K562 (cell line): ENCODE measurements at regions not wholly inside any gene's neighbourhood (a gene's known extent, or its start where the extent isn't known, plus 50 kb on each side); places are given as distances from the start of the nearest gene placed in this dataset.

Experiments used
- ATAC-seq: fragments of 200-7000 bp; cut with Tn5 transposase; 3 replicates; pipeline ENCODE4 v1.9.1; 2020; ENCODE audit warnings: moderate library complexity
- BruUV-seq: library from RNA; stranded (reverse); fragments of 400-500 nt; replicated peaks from 2 replicates; lab custom pipeline; 2021; lab: Mats Ljungman, UMichigan
- CTCF ChIA-PET: fragments of 300-600 bp; formaldehyde crosslinking; extraction: SDS; loops from one replicate; lab custom pipeline; 2021; ENCODE audit warnings: low intra/inter-chr PET ratio; lab: Yijun Ruan, JAX
- POLR2A ChIA-PET: fragments of 300-600, 350-650 bp; sonication (Branson Sonifier 250); formaldehyde crosslinking; extraction: SDS; loops from one replicate; lab custom pipeline; 2021; ENCODE audit warnings: antibody characterized with exemption, inconsistent platforms; lab: Yijun Ruan, JAX
- DNase-seq, 4 experiments: peaks; one replicate each; pipeline versions ENCODE4 v3.0.0 to v3.0.0-alpha.2; 2011 to 2018; ENCODE audit warnings: low spot score in 3 of 4, mixed read lengths in 3 of 4; ENCODE audit errors: extremely low read depth in 1 of 4
- FAIRE-seq: peaks from 2 replicates; lab custom pipeline; 2011; peaks lifted over from hg19 to GRCh38; lab: Jason Lieb, UNC
- H2AFZ ChIP-seq: 2 replicates; pipeline ENCODE4 v1.6.0; 2011; ENCODE audit warnings: low read depth, low read length, control low read depth, inconsistent platforms
- H3K27ac ChIP-seq: fragments of 200-600 bp; 3 replicates; pipeline ENCODE4 v1.8.0; 2011; ENCODE audit warnings: low read depth, mild to moderate bottlenecking, control low read depth, inconsistent platforms, low read length, moderate library complexity, mixed read lengths; ENCODE audit errors: extremely low read depth
- H3K27me3 ChIP-seq, 2 experiments: fragments of 300-600 bp in 1 of 2; 2 replicates in 1 of 2; 3 replicates in 1 of 2; pipeline versions ENCODE4 v1.6.0 to v1.8.0; 2011; ENCODE audit warnings: inconsistent platforms in 2 of 2, low read length in 2 of 2, mild to moderate bottlenecking in 1 of 2, mixed read lengths in 1 of 2, moderate library complexity in 1 of 2; ENCODE audit not compliant: control insufficient read depth in 2 of 2, insufficient read depth in 2 of 2
- H3K36me3 ChIP-seq: fragments of 300-600 bp; 3 replicates; pipeline ENCODE4 v1.8.0; 2011; ENCODE audit warnings: mild to moderate bottlenecking, low read length, inconsistent platforms; ENCODE audit not compliant: control insufficient read depth, insufficient read depth
- H3K4me1 ChIP-seq, 2 experiments: fragments of 200-600 bp in 1 of 2; replicated peaks in 1 of 2; 2 replicates in 1 of 2; 3 replicates in 1 of 2; pipeline versions ENCODE4 v1.5.1 to v1.8.0; 2011; ENCODE audit warnings: inconsistent platforms in 2 of 2, low read length in 2 of 2, mild to moderate bottlenecking in 1 of 2, mixed read lengths in 1 of 2, moderate library complexity in 1 of 2; ENCODE audit not compliant: control insufficient read depth in 2 of 2, insufficient read depth in 2 of 2
- H3K4me2 ChIP-seq: 2 replicates; pipeline ENCODE4 v1.6.1; 2011; ENCODE audit warnings: low read length, control low read depth, inconsistent platforms, mixed read lengths; ENCODE audit not compliant: insufficient read depth
- H3K4me3 ChIP-seq: fragments of 200-600 bp; sonication (generic), shearing (Covaris generic); 2 replicates; pipeline ENCODE4 v1.5.1; 2016; ENCODE audit warnings: control low read depth, inconsistent platforms
- H3K79me2 ChIP-seq: fragments of 200-600 bp; 3 replicates; pipeline ENCODE4 v1.8.0; 2011; ENCODE audit warnings: low read length, inconsistent platforms; ENCODE audit not compliant: control insufficient read depth, insufficient read depth
- H3K9ac ChIP-seq, 2 experiments: 2 replicates each; pipeline versions ENCODE4 v1.6.0 to v1.6.1; 2011; ENCODE audit warnings: low read depth in 2 of 2, low read length in 2 of 2, control low read depth in 1 of 2, inconsistent platforms in 1 of 2, mild to moderate bottlenecking in 1 of 2, mixed read lengths in 1 of 2; ENCODE audit not compliant: insufficient read depth in 1 of 2
- H3K9me1 ChIP-seq: one replicate; pipeline ENCODE4 v1.6.0; 2011; ENCODE audit warnings: inconsistent platforms, mild to moderate bottlenecking, low read length, moderate library complexity; ENCODE audit not compliant: control insufficient read depth, insufficient read depth
- H3K9me3 ChIP-seq: replicated peaks from 2 replicates; pipeline ENCODE4 v1.5.1; 2011; ENCODE audit warnings: low read depth, low read length, inconsistent platforms; ENCODE audit not compliant: control insufficient read depth, insufficient read depth
- H4K20me1 ChIP-seq: replicated peaks from 2 replicates; pipeline ENCODE4 v1.6.1; 2011; ENCODE audit warnings: low read length, inconsistent platforms, mixed read lengths; ENCODE audit not compliant: control insufficient read depth, insufficient read depth
- ARID4B ChIP-seq: sonication (generic); formaldehyde crosslinking; IDR thresholded peaks from 2 replicates; pipeline ENCODE4 v1.8.0; 2022; ENCODE audit warnings: mild to moderate bottlenecking, missing genetic modification reagents
- BMI1 ChIP-seq: fragments of 150-350 bp; IDR thresholded peaks from 2 replicates; pipeline ENCODE4 v1.6.1; 2014; ENCODE audit warnings: low read length
- E2F6 ChIP-seq, 2 experiments: IDR thresholded peaks; 2 replicates each; pipeline ENCODE4 v1.6.1; 2011; ENCODE audit warnings: borderline replicate concordance in 1 of 2, control low read depth in 1 of 2, low read depth in 1 of 2, low read length in 1 of 2, mild to moderate bottlenecking in 1 of 2, mixed read lengths in 1 of 2, moderate library complexity in 1 of 2; ENCODE audit not compliant: insufficient read depth in 1 of 2, insufficient read length in 1 of 2, poor library complexity in 1 of 2, severe bottlenecking in 1 of 2; ENCODE audit errors: extremely low read depth in 1 of 2
- GABPB2 ChIP-seq: fragments of 250-450 bp; sonication (Bioruptor Pico); conservative IDR thresholded peaks from 2 replicates; pipeline ENCODE4 v1.5.1; 2021; ENCODE audit warnings: mild to moderate bottlenecking
- GATA2 ChIP-seq: sonication (generic); formaldehyde crosslinking; IDR thresholded peaks from 2 replicates; pipeline ENCODE4 v1.4.0; 2020; ENCODE audit warnings: mild to moderate bottlenecking, missing genetic modification reagents
- HNRNPH1 ChIP-seq: fragments of 200-400 bp; formaldehyde crosslinking; optimal IDR thresholded peaks from 2 replicates; pipeline ENCODE3; 2017; ENCODE audit warnings: low read depth, mild to moderate bottlenecking, low read length, moderate library complexity
- PHF20 ChIP-seq: fragments of 450-650 bp; IDR thresholded peaks from 2 replicates; pipeline ENCODE4 v1.6.1; 2018; ENCODE audit not compliant: partially characterized antibody
- RBM34 ChIP-seq: fragments of 200-400 bp; formaldehyde crosslinking; IDR thresholded peaks from 2 replicates; pipeline ENCODE4 v1.6.1; 2018; ENCODE audit warnings: low read length, borderline replicate concordance; ENCODE audit not compliant: insufficient read depth
- RFX5 ChIP-seq: IDR thresholded peaks from 2 replicates; pipeline ENCODE4 v1.6.1; 2011; ENCODE audit warnings: low read depth, mild to moderate bottlenecking, improper control_type of control experiment, low read length
- THAP12 ChIP-seq: fragments of 250-450 bp; sonication (Bioruptor Pico); IDR thresholded peaks from 2 replicates; pipeline ENCODE4 v1.9.0; 2021; ENCODE audit warnings: mild to moderate bottlenecking, inconsistent platforms
- ZNF232 ChIP-seq: sonication (generic); formaldehyde crosslinking; IDR thresholded peaks from 2 replicates; pipeline ENCODE4 v1.8.0; 2022; ENCODE audit warnings: mild to moderate bottlenecking, missing genetic modification reagents
- ZNF512 ChIP-seq: IDR thresholded peaks from 2 replicates; pipeline ENCODE4 v1.6.1; 2016; ENCODE audit warnings: missing genetic modification characterization, missing compliant biosample characterization
- ZNF778 ChIP-seq: fragments of 450-650 bp; formaldehyde crosslinking; IDR thresholded peaks from 2 replicates; pipeline ENCODE4 v1.4.0; 2020; ENCODE audit warnings: mild to moderate bottlenecking, moderate library complexity
- WGBS: fragments of 100-300 bp; shearing (Covaris generic); methylation state at CpG from one replicate; pipeline ENCODE4 v1.1.6; 2016; ENCODE audit warnings: low coverage, mixed read lengths; ENCODE audit not compliant: insufficient coverage; ENCODE audit errors: missing lambda C conversion rate; 5-methylcytosine and 5-hydroxymethylcytosine counted together
- in situ Hi-C: fragments of 300-500 bp; cut with MboI; formaldehyde crosslinking; loops from 4 replicates; pipeline ENCODE4 v1.15.0; 2018; ENCODE audit warnings: inconsistent platforms, mixed read lengths
- intact Hi-C: fragments of 100-400 bp; cut with micrococcal nuclease; formaldehyde crosslinking; loops from 2 replicates; pipeline ENCODE4 v1.14.2; 2022

- in situ Hi-C loops (no loop called here), intact Hi-C loops (no loop called here)
- TF ChIP-seq ARID4B (no peak), RBM34 (no peak), RFX5 (no peak), HNRNPH1 (no peak), PHF20 (no peak), E2F6 (IDR thresholded peaks at IDR 0.05; ENCODE audit: borderline replicate concordance in 1 of 2, extremely low read depth in 1 of 2, insufficient read depth in 1 of 2, insufficient read length in 1 of 2, low read depth in 1 of 2, low read length in 1 of 2, poor library complexity in 1 of 2, severe bottlenecking in 1 of 2) (no peak), ZNF778 (no peak), ZNF232 (CRISPR knock-in tag) (no peak), GATA2 (CRISPR knock-in tag) (no peak), GABPB2 (no peak), BMI1 (no peak), ZNF512 (tag) (no peak), THAP12 (CRISPR knock-in tag) (no peak)
Observed at GRCh38 chr11:46178513-46178912, 57.3 kb upstream of the PHF21A start.

More at GRCh38 chr11:46178513-46178912, 57.3 kb upstream of the PHF21A start:
- H3K4me2 ChIP-seq = no peak overlapping the region
- H3K9me1 ChIP-seq = no peaks in the 10 kb centered on the region
- no peak overlapping the region for H3K9ac ChIP-seq
- ATAC-seq (no peak), DNase-seq (no peak), FAIRE-seq (no peak)
- H3K27ac ChIP-seq = no peak overlapping the region
- no peaks in the 10 kb centered on the region; a peak in 1 of 5 replicates for H3K4me1 ChIP-seq
- H3K27me3 ChIP-seq = peaks cover 4 to 17% of the 10 kb centered on the region in 2 experiments; a peak in 3 of 5 replicates
- WGBS = 38% methylated on average over 4 of the region's 4 CpGs
- CTCF ChIA-PET = no interaction called here
- POLR2A ChIA-PET = no interaction called here
- no TSS peak for BruUV-seq
- no peaks in the 10 kb centered on the region for H4K20me1 ChIP-seq
- H3K36me3 ChIP-seq = no peaks in the 10 kb centered on the region
- no peaks in the 10 kb centered on the region for H3K79me2 ChIP-seq
- no peak overlapping the region for H3K4me3 ChIP-seq
- H3K9me3 ChIP-seq = no peaks in the 10 kb centered on the region
- H2AFZ ChIP-seq = no peak overlapping the region
